Neuronal stem cell (in vitro differentiated cells): ENCODE measurements at regions not wholly inside any gene's neighbourhood (a gene's known extent, or its start where the extent isn't known, plus 50 kb on each side); places are given as distances from the start of the nearest gene placed in this dataset.

Experiments
- DNase-seq: peaks from one replicate; pipeline ENCODE4 v3.0.0-alpha.2; 2013; ENCODE audit warnings: low spot score
- H2AFZ ChIP-seq: one replicate; pipeline ENCODE4 v1.6.1; 2013; ENCODE audit warnings: mild to moderate bottlenecking, low read length, inconsistent platforms
- H2AK5ac ChIP-seq: 2 replicates; pipeline ENCODE4 v1.6.1; 2013; ENCODE audit warnings: low read depth, mild to moderate bottlenecking, inconsistent platforms, low read length, moderate library complexity, mixed read lengths
- H2BK120ac ChIP-seq: 2 replicates; pipeline ENCODE4 v1.6.1; 2013; ENCODE audit warnings: low read depth, mild to moderate bottlenecking, inconsistent platforms, low read length, moderate library complexity, mixed read lengths
- H2BK12ac ChIP-seq: one replicate; pipeline ENCODE4 v1.6.1; 2013; ENCODE audit warnings: low read length, inconsistent platforms
- H2BK15ac ChIP-seq: 2 replicates; pipeline ENCODE4 v1.6.1; 2013; ENCODE audit warnings: mild to moderate bottlenecking, low read length, inconsistent platforms, mixed read lengths
- H2BK5ac ChIP-seq: one replicate; pipeline ENCODE4 v1.6.1; 2013; ENCODE audit warnings: inconsistent platforms, mild to moderate bottlenecking, low read length, moderate library complexity
- H3K14ac ChIP-seq: one replicate; pipeline ENCODE4 v1.6.1; 2013; ENCODE audit warnings: low read length, inconsistent platforms
- H3K18ac ChIP-seq: 2 replicates; pipeline ENCODE4 v1.6.1; 2013; ENCODE audit warnings: low read length, inconsistent platforms
- H3K23ac ChIP-seq: 2 replicates; pipeline ENCODE4 v1.6.1; 2013; ENCODE audit warnings: low read depth, mild to moderate bottlenecking, mixed read lengths, low read length, inconsistent platforms; ENCODE audit not compliant: poor library complexity
- H3K27ac ChIP-seq: replicated peaks from 3 replicates; pipeline ENCODE4 v1.5.1; 2013; ENCODE audit warnings: low read length, inconsistent platforms
- H3K27me3 ChIP-seq, 3 experiments: 2 replicates each; pipeline ENCODE4 v1.6.1; 2013; ENCODE audit warnings: low read length in 3 of 3, mild to moderate bottlenecking in 2 of 3, inconsistent platforms in 1 of 3, low read depth in 1 of 3, mixed read lengths in 1 of 3, moderate library complexity in 1 of 3; ENCODE audit not compliant: control insufficient read depth in 3 of 3, insufficient read depth in 3 of 3
- H3K36me3 ChIP-seq, 2 donors: replicated peaks in 1 of 2; 2 replicates each; pipeline ENCODE4 v1.6.1; 2013; ENCODE audit warnings: low read length in 2 of 2; ENCODE audit not compliant: control insufficient read depth in 2 of 2, insufficient read depth in 2 of 2
- H3K4ac ChIP-seq: 2 replicates; pipeline ENCODE4 v1.6.1; 2013; ENCODE audit warnings: inconsistent platforms, mild to moderate bottlenecking, low read length, moderate library complexity
- H3K4me1 ChIP-seq, 2 donors: 1 replicate in 1 of 2; 2 replicates in 1 of 2; pipeline ENCODE4 v1.6.1; 2013; ENCODE audit warnings: low read length in 2 of 2, low read depth in 1 of 2; ENCODE audit not compliant: control insufficient read depth in 2 of 2, insufficient read depth in 1 of 2
- H3K4me2 ChIP-seq: one replicate; pipeline ENCODE4 v1.6.1; 2013; ENCODE audit warnings: mild to moderate bottlenecking, low read length, inconsistent platforms; ENCODE audit not compliant: insufficient read depth, poor library complexity, severe bottlenecking
- H3K4me3 ChIP-seq, 2 donors: 2 replicates each; pipeline ENCODE4 v1.5.1; 2013; ENCODE audit warnings: low read length in 2 of 2, mild to moderate bottlenecking in 2 of 2, inconsistent platforms in 1 of 2, moderate library complexity in 1 of 2
- H3K79me1 ChIP-seq: one replicate; pipeline ENCODE4 v1.6.1; 2013; ENCODE audit warnings: low read depth, mild to moderate bottlenecking, inconsistent platforms, low read length, moderate library complexity
- H3K9ac ChIP-seq: one replicate; pipeline ENCODE4 v1.6.1; 2013; ENCODE audit warnings: mild to moderate bottlenecking, low read depth, low read length, inconsistent platforms; ENCODE audit not compliant: poor library complexity
- H3K9me3 ChIP-seq, 2 donors: replicated peaks in 1 of 2; 2 replicates each; pipeline versions ENCODE3 to v1.6.1; 2013; ENCODE audit warnings: low read length in 2 of 2, mild to moderate bottlenecking in 2 of 2, inconsistent platforms in 1 of 2, low read depth in 1 of 2, mixed read lengths in 1 of 2, moderate library complexity in 1 of 2; ENCODE audit not compliant: control insufficient read depth in 2 of 2, insufficient read depth in 1 of 2
- H4K8ac ChIP-seq: one replicate; pipeline ENCODE4 v1.6.1; 2013; ENCODE audit warnings: low read depth, mild to moderate bottlenecking, inconsistent platforms, low read length, moderate library complexity
- H4K91ac ChIP-seq: one replicate; pipeline ENCODE4 v1.6.1; 2013; ENCODE audit warnings: low read length, low read depth, mild to moderate bottlenecking, inconsistent platforms; ENCODE audit not compliant: poor library complexity
- WGBS, 2 donors: extraction: QIAGEN DNeasy Blood & Tissue Kit; methylation state at CpG; one replicate each; pipeline ENCODE4 v1.1.7; 2013; ENCODE audit warnings: missing lambda C conversion rate in 2 of 2, mixed read lengths in 1 of 2; ENCODE audit not compliant: insufficient read length in 2 of 2, insufficient replicate concordance in 1 of 2; ENCODE audit errors: extremely low coverage in 2 of 2; 5-methylcytosine and 5-hydroxymethylcytosine counted together

GRCh38 chr9:126119731-126120130 lies 206.9 kb upstream of the MVB12B start:
- no peak overlapping the region for H3K4me3 ChIP-seq
- no peak overlapping the region for H2BK5ac ChIP-seq
- H4K91ac ChIP-seq: no peak overlapping the region
- no peak for DNase-seq
- WGBS, 2 donors: no CpG with 5 or more reads among the region's 6 CpGs
- H3K79me1 ChIP-seq: no peaks in the 10 kb centered on the region
- no peak overlapping the region for H2AK5ac ChIP-seq
- no peak overlapping the region for H2BK12ac ChIP-seq
- no peak overlapping the region for H2BK120ac ChIP-seq
- no peak overlapping the region for H3K9ac ChIP-seq
- no peaks in the 10 kb centered on the region for H3K9me3 ChIP-seq
- H3K36me3 ChIP-seq: no peaks in the 10 kb centered on the region
- H3K4me1 ChIP-seq: no peaks in the 10 kb centered on the region
- no peak overlapping the region for H2BK15ac ChIP-seq
- H3K4ac ChIP-seq: no peak overlapping the region
- no peak overlapping the region for H2AFZ ChIP-seq
- peaks cover 0 to 13% (median 0%) of the 10 kb centered on the region in 3 experiments for H3K27me3 ChIP-seq
- no peak overlapping the region for H3K23ac ChIP-seq
- H4K8ac ChIP-seq: no peak overlapping the region
- no peak overlapping the region for H3K27ac ChIP-seq
- no peak overlapping the region for H3K18ac ChIP-seq
- H3K14ac ChIP-seq: no peak overlapping the region
- no peak overlapping the region for H3K4me2 ChIP-seq

DNA sequence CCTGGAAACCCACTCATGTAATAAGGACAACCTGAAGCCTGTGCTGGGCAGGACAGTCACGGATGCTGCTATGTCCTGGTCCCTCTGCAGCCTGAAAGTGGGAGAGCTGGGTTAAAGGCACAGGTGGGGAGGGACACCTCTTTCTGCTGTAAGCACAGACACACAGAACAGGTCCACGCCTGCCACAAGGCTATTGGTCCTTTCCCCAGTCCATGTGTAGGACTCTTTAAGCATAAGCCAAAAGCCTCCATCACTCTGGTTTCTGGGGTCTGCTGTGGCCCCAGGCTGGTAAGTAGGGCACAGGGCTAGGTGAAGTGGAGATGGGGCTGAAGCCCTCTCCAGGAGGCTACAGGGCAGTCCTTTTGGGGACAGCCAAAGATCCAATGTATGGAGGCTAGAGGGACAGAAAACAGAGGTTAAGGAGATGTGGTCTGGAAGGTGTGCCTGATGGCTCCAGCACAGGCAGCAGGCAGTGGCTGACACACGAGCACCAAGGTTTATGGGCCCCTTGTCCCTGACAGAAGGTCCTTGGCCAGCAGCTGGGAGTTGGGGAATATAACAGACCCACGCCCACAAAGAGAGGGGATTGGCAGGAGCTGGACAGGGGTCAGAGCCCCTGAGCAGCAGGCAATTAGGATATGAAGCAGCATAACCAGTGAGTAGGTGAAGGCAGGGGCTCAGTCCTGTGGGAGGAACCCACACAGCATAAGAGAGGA lies 203.6 kb upstream of the MVB12B start:
- Histone ChIP-seq H3K4me2 (no peak overlapping the region), H3K36me3 (no peaks in the 10 kb centered on the region), H4K8ac (no peak overlapping the region), H4K91ac (no peak overlapping the region), H3K4me1 (no peaks in the 10 kb centered on the region), H2BK12ac (no peak overlapping the region), H2AFZ (no peak overlapping the region), H3K27ac (no peak overlapping the region), H2BK120ac (no peak overlapping the region), H3K23ac (peak overlapping the region; percentile 58), H3K4ac (no peak overlapping the region), H2BK5ac (no peak overlapping the region), H3K27me3 (peaks cover 0 to 18% (median 0%) of the 10 kb centered on the region in 3 experiments), H3K9ac (no peak overlapping the region), H3K18ac (peak overlapping the region; percentile 85), H2AK5ac (peak overlapping the region; percentile 60), H3K4me3 (no peak overlapping the region), H3K79me1 (no peaks in the 10 kb centered on the region), H3K14ac (peak overlapping the region; percentile 63), H2BK15ac (no peak overlapping the region), H3K9me3 (no peaks in the 10 kb centered on the region)
- no CpG with 5 or more reads among the region's 4 CpGs for WGBS, 2 donors
- DNase-seq: no peak

DNA sequence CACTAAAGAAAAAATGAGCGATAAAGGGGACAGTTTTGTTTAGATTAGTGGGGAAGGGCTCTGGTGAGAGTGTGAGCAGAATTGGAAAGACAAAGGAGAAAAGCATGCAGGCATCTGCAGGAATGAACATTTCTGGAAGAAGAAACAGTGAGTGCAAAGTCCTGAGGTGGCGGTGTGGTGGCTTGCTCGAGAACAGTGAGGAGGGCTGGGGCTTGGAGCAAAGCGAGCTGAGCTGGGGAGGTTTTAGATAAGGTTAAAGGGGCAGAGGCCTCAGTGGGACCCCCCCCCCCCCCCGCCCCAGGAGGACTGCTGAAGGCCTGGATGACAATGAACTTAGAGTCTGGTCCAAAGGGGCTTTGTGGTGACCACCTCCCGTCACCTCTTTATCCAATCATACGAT lies 202.7 kb upstream of the MVB12B start:
- H2BK15ac ChIP-seq: no peak overlapping the region
- no peak overlapping the region for H2BK5ac ChIP-seq
- no peak overlapping the region for H3K18ac ChIP-seq
- H4K8ac ChIP-seq: no peak overlapping the region
- H3K14ac ChIP-seq: no peak overlapping the region
- DNase-seq: no peak
- no peak overlapping the region for H2AFZ ChIP-seq
- H4K91ac ChIP-seq: no peak overlapping the region
- no peak overlapping the region for H3K27ac ChIP-seq
- H3K9ac ChIP-seq: no peak overlapping the region
- H2AK5ac ChIP-seq: no peak overlapping the region
- no peaks in the 10 kb centered on the region for H3K79me1 ChIP-seq
- H3K4ac ChIP-seq: no peak overlapping the region
- no peaks in the 10 kb centered on the region for H3K4me1 ChIP-seq
- peaks cover 0 to 18% (median 0%) of the 10 kb centered on the region in 3 experiments for H3K27me3 ChIP-seq
- H2BK120ac ChIP-seq: no peak overlapping the region
- no peaks in the 10 kb centered on the region for H3K9me3 ChIP-seq
- H3K36me3 ChIP-seq: no peaks in the 10 kb centered on the region
- no CpG with 5 or more reads among the region's 7 CpGs for WGBS, 2 donors
- H3K4me3 ChIP-seq: no peak overlapping the region
- no peak overlapping the region for H2BK12ac ChIP-seq
- no peak overlapping the region for H3K23ac ChIP-seq
- no peak overlapping the region for H3K4me2 ChIP-seq

DNA sequence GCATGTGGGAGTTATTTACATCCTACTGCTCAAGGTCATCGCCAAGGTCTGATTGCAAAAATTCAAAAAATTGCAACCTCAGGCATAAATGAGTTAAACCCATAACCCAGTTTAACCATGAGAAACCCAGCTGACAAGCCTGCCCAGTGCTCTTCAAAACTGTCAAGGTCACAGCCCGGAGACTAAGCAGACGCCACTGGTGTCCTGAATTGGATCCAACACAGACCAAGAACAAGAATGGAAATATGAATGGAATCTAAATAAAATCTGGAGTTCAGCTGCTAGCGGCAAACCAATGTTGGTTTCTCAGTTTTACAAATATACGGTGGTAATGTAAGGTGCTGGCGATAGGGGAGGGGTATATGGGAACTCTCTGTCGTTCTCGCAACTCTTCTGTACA lies 201.5 kb upstream of the MVB12B start:
- Histone ChIP-seq H3K23ac (no peak overlapping the region), H3K4me3 (no peak overlapping the region), H3K4me1 (no peaks in the 10 kb centered on the region), H3K27ac (no peak overlapping the region), H2BK120ac (no peak overlapping the region), H3K79me1 (no peaks in the 10 kb centered on the region), H2BK15ac (no peak overlapping the region), H3K9ac (no peak overlapping the region), H2AFZ (no peak overlapping the region), H2AK5ac (no peak overlapping the region), H3K4me2 (no peak overlapping the region), H3K9me3 (no peaks in the 10 kb centered on the region), H2BK12ac (no peak overlapping the region), H3K4ac (no peak overlapping the region), H3K36me3 (no peaks in the 10 kb centered on the region), H2BK5ac (no peak overlapping the region), H3K27me3 (peaks cover 0 to 18% (median 2%) of the 10 kb centered on the region in 3 experiments), H3K14ac (no peak overlapping the region), H4K91ac (no peak overlapping the region), H4K8ac (no peak overlapping the region), H3K18ac (no peak overlapping the region)
- no CpG with 5 or more reads among the region's 8 CpGs for WGBS, 2 donors
- DNase-seq: no peak
